Fibroblast of lung (primary cell): ENCODE measurements at regions not wholly inside any gene's neighbourhood (a gene's known extent, or its start where the extent isn't known, plus 50 kb on each side); places are given as distances from the start of the nearest gene placed in this dataset.

Experiments
- CTCF ChIP-seq, 2 donors: IDR thresholded peaks in 1 of 2; conservative IDR thresholded peaks in 1 of 2; 1 replicate in 1 of 2; 2 replicates in 1 of 2; pipeline ENCODE4 v1.5.1; 2011 to 2012; ENCODE audit warnings: low read length in 2 of 2, control low read depth in 1 of 2, inconsistent platforms in 1 of 2, low read depth in 1 of 2, mild to moderate bottlenecking in 1 of 2
- EZH2 ChIP-seq: IDR thresholded peaks from 2 replicates; pipeline ENCODE4 v1.5.1; 2012; ENCODE audit warnings: low read length, control low read depth, mild to moderate bottlenecking; ENCODE audit errors: missing control alignments

DNA sequence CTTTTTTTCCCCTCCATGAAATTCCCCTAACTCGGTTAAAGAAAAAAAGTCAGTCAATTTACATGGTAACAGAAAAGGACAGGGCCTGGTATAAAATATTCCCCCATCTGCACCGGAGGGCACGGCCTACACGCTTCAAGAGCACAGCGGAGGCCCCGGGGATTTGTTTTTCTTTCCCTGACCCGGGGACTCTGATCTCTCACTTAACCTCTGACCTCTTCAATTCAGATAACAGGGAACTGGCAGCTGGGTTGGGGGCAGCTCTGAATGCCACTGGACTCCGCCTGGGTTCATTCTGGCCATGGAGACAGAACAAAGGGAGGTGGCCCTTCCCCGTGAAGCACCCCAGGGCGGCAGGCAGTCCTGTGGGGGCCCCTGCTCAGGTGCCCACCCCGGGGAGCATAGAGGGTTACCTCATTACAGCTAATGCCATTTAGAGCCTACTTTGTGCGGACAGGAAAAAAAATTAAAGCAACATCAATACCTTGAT lies 257.5 kb downstream of the SHQ1 start:
- TF ChIP-seq EZH2 (no peak), CTCF (conservative IDR thresholded peaks at IDR 0.05 in 1 of 2, IDR thresholded peaks at IDR 0.05 in 1 of 2; ENCODE audit: low read depth in 1 of 2, low read length in 2 of 2) (no peak)
